ENCODE measurements at regions not wholly inside any gene's neighbourhood (a gene's known extent, or its start where the extent isn't known, plus 50 kb on each side); places are given as distances from the start of the nearest gene placed in this dataset.

- TF ChIP-seq, protein P1, sequence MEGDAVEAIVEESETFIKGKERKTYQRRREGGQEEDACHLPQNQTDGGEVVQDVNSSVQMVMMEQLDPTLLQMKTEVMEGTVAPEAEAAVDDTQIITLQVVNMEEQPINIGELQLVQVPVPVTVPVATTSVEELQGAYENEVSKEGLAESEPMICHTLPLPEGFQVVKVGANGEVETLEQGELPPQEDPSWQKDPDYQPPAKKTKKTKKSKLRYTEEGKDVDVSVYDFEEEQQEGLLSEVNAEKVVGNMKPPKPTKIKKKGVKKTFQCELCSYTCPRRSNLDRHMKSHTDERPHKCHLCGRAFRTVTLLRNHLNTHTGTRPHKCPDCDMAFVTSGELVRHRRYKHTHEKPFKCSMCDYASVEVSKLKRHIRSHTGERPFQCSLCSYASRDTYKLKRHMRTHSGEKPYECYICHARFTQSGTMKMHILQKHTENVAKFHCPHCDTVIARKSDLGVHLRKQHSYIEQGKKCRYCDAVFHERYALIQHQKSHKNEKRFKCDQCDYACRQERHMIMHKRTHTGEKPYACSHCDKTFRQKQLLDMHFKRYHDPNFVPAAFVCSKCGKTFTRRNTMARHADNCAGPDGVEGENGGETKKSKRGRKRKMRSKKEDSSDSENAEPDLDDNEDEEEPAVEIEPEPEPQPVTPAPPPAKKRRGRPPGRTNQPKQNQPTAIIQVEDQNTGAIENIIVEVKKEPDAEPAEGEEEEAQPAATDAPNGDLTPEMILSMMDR (IDR thresholded peaks at IDR 0.05; ENCODE audit: insufficient read depth, low read length) = no peak
- TF ChIP-seq POLR2AphosphoS5 (IDR thresholded peaks at IDR 0.05; ENCODE audit: low read depth) (no peak), SPI1 (IDR thresholded peaks at IDR 0.05; ENCODE audit: borderline replicate concordance, low read depth) (no peak), GABPA (IDR thresholded peaks at IDR 0.05; ENCODE audit: low read depth) (no peak)
These were observed 564.0 kb downstream of the VRK1 start for GRCh38 chr14:97361181-97361580.
